ENCODE measurements at regions not wholly inside any gene's neighbourhood (a gene's known extent, or its start where the extent isn't known, plus 50 kb on each side); places are given as distances from the start of the nearest gene placed in this dataset.
"Not testable (repeated sequence)": the region's sequence is repeated elsewhere in the genome, so short reads cannot be mapped to it uniquely, and the experiment has no call there.

DNA sequence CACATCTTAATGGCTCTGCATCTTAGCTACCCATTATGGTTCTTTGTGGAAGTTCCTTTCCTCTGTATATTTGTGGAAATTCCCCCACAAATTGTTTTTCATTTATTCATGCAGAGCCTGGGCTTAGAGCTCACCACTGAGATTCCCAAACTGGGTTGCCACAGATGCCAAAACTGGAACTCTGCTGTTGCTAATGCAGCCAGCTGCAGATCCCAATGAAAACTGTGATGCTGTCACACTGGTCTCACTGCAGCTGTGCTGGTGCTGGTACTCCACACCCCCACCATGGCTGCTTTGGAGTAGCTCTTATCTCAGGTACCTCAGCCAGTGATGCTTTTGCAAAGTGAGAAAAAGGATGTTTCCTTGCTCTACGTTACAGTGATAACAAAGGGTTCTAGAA, 87.7 kb downstream of the DCK start:
- no peak for DNase-seq (ENCODE audit: low read depth)

DNA sequence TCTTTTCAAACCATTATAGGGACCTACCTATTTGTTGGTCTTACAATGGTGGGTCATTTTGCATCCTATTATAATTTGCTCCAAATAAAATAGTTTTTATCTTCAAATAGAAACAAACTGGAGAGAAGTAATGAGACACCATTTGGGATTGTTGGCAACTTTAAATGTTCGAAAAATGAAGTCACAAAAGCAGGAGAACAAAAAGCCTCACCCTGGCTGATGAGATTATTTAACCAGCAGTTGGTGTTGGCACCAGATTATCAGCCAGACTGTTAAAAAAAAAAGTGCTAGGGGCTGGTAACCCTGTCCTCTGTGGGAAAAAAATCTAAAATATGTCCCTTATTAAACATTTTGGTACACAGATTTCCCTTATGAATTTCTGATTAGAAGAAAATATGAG, 100.3 kb downstream of the DCK start:
- no peak for DNase-seq (ENCODE audit: low read depth)

DNA sequence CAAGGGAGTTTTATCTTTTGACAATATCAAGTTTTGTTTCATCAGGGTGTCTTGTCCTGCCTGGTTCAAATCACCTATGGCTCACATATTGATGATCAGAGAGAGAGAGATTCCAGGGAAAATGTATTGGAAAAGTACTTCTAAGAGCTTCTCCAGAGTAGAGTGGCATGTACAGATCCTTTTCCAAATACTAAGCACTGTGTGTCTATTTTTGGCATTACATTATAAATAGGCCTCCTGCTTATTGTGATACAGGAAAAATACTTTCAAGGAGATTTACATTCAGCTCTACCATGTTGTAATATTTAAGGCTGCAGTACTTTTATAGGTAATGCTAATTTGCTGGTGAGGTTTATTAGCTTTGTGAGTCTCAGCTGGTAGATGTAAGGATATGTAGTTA, 100.8 kb downstream of the DCK start:
- no peak for DNase-seq (ENCODE audit: low read depth)

DNA sequence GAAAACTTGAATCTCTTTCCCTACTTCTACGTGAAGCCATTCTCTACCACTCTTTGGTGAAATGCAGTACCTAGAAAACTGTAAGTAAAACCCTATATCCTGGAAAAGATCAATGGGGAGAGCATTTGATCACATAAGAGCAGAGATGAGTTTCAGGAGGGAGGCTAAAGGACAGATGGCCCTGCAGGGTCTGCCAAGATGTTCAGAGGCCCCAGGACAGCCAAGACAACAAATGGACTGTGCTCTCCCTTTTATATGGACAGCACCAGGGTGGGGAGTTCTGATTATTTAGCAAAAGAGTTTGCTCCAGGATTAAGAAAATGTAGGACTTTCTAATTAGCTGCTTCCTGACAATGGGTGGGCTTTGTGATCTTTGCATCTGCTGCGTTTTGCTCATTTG, 101.7 kb downstream of the DCK start:
- no peak for DNase-seq (ENCODE audit: low read depth)

DNA sequence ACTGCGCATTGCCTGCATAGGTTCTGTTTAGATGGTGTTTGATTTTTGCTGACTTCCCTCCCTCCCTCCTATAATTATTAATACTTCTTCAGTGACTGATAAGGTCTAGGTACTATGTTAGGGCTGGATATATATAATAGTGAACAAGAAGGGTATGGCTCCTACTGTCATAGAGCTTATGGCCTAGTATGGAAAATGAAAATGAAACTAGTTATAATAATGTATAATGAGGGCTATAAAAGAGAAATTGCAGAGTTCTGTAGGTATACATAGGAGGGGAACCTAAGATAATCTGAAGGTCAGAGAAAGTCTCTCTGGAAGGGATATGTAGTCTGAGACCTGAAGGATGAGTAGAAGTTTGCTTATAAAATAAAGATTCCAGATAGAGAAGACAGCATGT, 102.1 kb downstream of the DCK start:
- DNase-seq (ENCODE audit: low read depth) = no peak

DNA sequence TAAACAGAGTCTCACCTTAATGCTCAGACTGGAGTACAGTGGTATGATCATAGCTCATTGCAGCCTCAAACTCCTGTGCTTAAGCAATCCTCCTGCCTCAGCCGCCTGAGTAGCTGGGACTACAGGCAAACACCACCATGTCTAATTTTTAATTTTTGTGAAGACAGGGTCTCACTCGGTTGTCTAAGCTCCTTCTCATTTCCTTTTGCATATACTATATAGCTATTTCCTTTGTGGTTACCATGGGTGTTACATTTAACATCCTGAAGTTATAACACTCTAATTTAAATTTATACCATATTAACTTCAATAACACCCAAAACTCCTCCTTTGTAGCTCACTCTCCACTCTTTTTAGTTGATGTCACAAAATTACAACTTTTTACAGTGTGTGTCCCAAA, 114.3 kb downstream of the DCK start:
- no peak for DNase-seq (ENCODE audit: low read depth)

DNA sequence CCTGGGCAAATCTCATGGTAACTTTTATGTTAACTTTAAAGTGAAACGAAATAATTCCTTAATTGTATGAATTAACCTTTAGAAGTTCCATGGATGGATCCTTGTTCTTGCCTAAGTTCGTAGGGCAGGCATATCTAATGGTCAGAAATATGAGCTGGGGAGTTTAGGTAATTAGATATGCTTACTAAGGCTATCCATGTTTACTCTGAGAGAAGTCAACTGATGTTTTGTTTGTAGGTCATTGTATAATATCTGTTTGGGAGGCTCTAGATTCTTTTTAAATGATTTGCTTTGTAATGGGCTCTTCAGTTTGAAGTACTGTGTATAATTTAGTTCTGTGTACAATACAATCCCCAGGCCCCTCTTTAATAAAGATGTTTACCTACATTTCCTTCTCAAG, 117.0 kb downstream of the DCK start:
- DNase-seq (ENCODE audit: low read depth) = no peak

DNA sequence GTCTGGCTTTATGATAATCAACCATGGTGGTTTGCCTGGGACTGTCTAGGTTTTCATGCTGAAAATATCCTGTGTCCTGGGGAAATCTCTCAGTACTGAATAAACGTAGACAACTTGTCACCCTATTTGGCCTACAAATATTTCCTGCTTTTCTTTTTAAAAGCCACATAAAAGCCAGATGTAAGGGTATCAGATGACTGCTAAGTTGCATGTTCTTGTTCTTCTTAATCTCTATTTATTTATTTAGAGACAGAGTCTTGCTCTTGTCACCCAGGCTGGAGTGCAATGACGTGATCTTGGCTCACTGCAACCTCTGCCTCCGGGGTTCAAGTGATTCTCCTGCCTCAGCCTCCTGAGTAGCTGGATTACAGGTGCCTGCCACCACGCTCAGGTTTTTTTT, 117.7 kb downstream of the DCK start:
- not testable (repeated sequence) for DNase-seq (ENCODE audit: low read depth)

DNA sequence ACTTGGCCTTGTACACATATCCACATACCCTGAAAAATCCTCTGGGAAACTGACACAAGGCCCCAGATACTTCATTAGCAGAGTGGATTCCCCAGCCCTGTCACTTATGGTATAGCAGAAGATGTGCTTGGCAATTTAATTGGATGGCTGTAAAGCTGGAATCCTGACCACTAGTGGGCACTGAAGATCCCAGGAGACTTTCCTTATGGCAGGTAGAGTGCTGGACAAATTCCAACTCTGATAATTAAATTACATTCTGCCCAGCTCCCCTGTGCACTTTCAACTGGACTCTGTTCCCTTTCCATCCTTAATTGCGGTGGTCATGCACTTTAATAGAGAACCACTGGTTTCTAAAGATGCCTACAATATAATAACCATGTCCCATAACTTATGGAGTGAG, 119.8 kb downstream of the DCK start:
- no peak for DNase-seq (ENCODE audit: low read depth)

DNA sequence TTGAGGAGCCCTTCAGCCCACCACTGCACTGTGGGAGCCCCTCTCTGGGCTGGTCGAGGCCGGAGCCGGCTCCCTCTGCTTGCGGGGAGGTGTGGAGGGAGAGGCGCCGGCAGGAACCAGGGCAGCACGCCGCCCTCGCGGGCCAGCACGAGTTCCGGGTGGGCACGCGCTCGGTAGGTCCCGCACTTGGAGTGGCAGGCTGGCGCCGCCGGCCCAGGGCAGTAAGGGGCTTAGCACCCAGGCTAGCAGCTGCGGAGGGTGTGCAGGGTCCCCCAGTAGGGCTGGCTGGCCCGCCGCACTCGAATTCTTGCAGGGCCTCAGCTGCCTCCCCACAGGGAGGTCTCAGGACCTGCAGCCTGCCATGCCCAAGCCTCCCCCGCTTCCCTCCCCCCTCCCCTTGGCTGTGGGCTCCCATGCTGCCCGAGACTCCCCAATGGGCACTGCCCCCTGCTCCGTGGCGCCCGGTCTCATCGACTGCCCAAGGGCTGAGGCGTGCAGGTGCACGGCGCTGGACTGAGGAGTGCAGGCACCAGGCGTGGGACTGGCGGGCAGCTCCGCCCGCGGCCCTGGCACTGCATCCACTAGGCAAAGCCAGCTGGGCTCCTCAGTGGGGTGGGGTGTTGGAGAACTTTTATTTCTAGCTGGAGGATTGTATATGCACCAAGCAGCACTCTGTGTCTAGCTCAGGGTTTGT, 127.5 kb downstream of the DCK start:
- no peak for DNase-seq (ENCODE audit: low read depth)

DNA sequence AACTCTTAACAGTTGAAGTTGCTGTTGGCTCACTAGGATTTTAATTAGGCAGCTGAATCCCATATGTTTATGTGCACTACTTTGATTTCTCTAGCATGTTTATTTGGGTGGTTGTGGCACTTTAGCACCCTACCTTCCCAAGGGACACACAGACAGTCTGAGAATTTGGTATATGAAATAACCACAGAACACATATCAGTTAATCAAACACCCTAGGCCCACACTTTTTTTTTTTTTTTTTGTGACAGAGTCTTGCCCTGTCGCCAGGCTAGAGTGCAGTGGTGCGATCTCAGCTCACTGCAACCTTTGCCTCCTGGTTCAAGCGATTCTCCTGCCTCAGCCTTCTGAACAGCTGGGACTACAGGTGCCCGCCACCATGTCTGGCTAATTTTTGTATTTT, 130.5 kb downstream of the DCK start:
- DNase-seq (ENCODE audit: low read depth) = no peak

DNA sequence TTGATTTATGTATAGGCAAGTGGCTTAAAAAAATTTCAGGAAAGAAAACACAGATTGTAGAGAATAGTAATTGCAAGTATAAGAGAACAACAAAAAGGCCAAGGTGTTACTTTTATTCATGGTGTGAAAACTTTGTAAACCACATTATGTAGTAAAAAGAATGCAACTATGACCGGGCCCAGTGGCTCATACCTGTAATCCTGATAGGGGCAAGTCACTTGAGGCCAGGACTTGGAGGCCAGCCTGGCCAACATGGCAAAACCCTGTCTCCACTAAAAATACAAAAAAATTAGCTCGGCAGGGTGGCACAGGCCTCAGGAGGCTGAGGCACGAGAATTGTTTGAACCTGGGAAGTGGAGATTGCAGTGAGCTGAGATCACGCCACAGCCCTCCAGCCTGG, 131.7 kb downstream of the DCK start:
- DNase-seq (ENCODE audit: low read depth) = no peak

DNA sequence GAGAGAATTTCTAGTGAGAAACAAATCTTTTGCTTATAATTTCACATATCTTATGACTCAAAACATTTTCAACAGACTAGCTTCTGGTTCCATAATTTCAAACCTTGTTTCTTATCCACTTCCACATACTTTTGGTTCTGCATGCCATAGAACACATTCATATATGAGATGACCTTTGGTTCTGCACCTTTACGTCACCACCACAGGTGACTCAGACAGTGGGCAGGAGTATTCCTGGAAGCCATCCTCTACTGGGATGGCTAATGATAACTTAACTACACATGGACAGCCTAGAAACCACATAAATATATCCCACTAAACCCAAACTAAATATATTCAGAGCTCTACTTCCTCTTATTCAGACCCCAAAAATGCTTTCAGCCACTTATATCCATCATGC, 133.3 kb downstream of the DCK start:
- DNase-seq (ENCODE audit: low read depth) = peak; percentile 17

DNA sequence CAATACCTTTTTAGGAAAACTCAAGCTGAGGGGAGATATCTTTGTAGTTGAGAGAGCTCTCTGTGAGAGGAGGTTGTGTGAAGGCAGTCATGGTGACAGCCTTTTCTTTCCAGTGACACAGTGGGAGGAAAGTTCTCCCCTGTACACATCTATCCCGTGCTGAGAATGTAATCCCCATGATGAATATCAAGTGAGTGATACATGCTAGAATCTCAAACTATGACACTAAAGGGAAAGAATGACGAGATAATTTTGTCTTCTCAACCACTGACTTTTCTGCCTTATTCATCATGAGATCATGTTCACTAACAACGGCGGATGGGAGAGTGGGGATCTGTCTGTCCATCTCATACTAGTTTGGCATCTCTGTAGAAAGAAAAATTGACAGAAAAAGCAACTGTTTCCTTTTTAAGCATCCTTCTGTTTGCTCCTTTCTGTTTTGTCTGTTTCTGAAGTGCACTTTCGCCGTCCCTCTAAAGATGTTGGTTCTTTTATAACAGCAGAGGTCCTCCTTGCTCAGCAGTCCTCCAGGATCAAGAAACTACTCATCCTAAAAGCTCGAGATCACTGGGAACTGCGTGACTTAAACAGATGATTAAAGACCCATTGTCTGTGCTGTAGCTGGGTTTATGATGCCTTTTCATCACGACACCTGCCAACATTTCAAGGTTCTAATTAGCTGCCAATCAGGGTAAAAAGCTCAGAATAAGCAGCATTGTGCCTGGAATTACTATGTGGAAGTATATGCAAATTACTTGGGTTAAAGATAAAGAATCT, 137.6 kb downstream of the DCK start:
- peak; percentile 30 for DNase-seq (ENCODE audit: low read depth)

DNA sequence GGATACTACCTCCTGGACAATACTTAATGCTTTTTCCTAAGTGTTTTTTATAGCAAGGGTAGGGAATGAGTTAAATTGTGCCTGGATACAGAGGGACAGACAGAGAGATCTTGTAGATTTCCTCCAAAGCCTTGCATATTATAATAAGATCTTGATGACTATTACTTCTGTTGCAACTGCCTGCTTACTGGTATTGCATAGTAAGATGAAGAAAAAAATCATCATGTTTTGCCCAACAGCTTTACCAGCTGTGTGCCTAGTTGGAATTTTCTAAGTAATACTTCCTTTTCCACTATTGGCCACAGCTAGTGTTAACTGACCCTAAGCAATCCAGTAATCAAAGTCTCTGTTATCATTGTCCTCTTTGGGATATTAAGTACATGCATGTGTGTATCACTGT, 139.0 kb downstream of the DCK start:
- no peak for DNase-seq (ENCODE audit: low read depth)

DNA sequence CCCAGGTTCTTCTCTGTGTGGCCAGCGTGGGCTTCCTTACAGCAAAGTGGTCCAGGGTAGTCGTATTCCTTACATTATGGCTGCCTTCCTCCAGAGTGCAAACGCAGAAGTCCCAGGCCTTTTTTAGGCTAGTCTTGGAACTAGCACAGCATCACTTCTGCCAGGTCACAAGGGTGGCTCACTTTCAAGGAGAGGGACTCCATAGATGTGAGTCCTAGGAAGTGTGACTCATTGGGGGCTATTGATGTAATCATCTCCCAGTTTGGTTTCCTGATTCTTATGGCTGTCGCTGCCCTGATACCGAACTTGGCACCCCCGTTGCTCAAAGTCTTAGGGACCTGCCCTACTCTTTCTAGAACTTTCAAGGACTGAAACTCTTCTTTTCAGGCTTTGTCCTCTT, 140.0 kb downstream of the DCK start:
- no peak for DNase-seq (ENCODE audit: low read depth)

DNA sequence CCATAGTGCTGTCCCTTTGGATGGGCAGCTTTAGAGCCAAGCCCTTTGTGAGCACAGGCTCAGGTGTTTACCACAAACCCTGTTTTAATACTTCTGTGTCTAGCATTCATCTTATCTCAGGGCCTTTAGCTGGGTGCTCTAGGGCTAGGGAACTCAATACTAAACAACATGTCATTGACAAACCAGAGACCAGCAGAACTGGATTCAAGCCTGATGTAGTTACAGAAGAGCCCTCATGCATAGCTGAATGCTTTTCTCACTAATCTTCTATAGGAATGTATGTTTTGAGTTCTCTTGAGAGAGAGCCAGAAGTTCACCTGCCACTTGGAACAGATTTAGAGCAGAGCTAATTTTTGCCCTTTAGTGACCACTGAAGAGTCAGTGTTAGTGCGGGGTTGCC, 142.6 kb downstream of the DCK start:
- DNase-seq (ENCODE audit: low read depth) = no peak

DNA sequence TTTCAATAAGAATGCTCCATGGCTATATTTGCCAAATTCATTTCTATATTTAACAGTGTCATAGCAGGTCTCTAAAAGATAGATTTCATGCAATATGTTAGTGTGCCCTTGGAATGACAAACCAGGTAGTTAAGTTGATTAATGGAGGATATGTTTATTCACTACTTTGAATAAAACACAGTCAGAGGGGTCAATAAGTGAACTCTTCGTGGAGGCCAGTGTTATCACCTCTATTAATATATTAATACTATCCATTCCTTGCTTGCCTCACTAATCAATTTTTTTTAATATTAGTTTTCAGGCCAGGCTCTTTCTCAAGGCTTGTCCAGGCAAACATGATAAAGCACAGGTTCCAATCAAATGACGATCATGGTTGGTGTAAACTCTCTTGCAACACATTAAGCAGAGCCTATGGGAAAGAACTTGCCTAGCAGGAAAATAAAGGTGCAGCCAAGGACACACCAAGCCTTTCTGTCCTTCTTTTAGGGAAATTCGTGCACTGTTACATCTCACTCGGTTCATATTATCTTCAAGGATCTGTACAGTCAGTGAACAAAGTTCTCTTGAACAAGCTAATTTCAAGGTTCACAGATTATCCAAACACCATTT, 144.7 kb downstream of the DCK start:
- DNase-seq (ENCODE audit: low read depth) = no peak

DNA sequence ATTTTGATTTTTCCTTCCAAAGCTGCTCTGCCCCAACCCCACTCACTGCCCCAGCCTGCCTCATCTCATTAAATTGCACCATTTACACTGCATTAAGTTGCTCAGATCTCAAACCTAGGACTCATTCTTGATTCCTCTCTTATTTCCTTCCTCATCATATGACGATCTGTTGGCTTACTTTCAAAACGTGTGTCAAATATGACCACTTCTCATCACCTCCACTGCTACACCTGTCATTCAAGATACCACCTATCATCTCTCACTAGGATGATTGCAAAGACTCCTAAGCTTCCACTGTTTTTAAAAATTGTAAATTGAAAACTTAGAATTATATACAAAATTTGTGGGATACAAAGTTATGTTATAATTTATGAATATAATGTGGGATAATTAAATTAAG, 147.1 kb downstream of the DCK start:
- no peak for DNase-seq (ENCODE audit: low read depth)

DNA sequence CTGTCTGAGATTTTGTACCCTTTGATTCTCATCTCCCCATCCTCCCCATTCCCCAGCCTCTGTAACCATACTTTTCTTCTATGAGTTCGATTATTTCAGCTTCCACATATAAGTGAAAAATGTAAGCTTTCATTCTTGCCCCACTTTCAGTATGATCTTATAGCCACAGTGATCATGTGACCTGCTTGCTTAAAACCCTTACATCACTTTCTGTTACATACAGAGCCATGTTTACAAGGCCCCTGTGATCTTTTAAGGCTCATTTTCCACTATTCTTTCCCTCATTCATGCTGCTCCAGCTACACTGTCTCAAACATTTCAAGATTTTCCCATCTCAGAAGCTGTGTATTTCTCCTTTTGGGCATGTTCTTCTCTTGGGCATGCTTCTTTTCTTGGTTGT, 147.7 kb downstream of the DCK start:
- DNase-seq (ENCODE audit: low read depth) = no peak

DNA sequence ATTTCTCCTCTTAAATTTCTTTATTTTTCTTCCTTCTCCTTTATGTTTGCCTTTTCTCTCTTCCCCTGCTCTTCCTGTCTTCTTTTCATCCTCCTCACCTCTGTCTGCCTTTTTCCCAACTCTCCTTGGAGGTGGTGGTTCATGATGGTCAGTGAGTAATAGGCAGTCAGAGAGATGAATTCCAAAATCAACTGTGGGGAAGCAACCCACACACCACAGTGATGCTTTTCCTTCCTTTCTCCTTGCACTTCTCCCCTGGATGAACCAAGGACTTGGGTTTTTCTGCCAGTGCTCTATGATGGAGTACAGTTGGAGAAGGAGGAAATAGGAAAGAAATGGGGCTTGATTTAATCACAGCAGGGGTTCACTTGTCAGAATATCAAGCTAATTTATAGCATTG, 153.8 kb downstream of the DCK start:
- no peak for DNase-seq (ENCODE audit: low read depth)

DNA sequence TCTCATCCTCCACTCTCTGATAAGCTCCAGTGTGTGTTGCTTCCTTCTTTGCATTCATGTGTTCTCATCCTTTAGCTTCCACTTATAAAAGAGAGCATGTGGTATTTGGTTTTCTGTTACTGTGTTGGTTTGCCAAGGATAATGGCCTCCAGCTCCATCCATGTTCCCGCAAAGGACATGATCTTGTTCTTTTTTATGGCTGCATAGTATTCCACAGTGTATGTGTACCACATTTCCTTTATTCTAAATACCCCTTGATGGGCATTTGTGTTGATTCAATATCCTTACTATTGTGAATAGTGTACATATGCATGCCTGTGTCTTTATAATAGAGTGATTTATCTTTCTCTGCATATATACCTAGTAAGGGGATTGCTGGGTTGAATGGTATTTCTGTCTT, 155.1 kb downstream of the DCK start:
- DNase-seq (ENCODE audit: low read depth) = no peak

DNA sequence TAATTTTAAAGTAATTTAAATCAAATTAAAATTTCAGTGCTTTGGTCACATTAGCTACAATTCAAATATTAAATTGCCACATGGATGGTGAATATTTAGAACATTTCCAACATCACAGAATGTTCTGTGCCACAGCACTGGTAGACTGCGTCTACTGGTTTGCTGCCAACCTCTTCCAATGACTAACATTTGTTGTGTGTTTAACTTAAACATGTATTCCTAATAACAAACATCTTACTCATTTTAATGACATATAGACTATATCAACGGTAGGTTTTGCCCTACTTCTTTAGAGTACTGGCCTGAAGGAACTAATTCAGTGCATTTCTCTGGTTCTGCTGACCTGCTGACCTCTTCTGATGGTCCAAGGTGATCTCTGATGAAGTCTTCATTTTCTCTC, 157.6 kb downstream of the DCK start:
- DNase-seq (ENCODE audit: low read depth) = no peak
